PC-9 (cell line): ENCODE measurements at regions not wholly inside any gene's neighbourhood (a gene's known extent, or its start where the extent isn't known, plus 50 kb on each side); places are given as distances from the start of the nearest gene placed in this dataset.

Experiments
- EZH2 ChIP-seq: fragments of 200-600 bp; sonication (generic); IDR thresholded peaks from 2 replicates; pipeline ENCODE4 v1.8.0; 2017; ENCODE audit warnings: antibody characterized with exemption, low read depth
- TF ChIP-seq, protein P1 (sequence below): fragments of 200-600 bp; sonication (generic); conservative IDR thresholded peaks from 2 replicates; pipeline ENCODE4 v1.6.1; 2017; ENCODE audit warnings: mixed run types, antibody characterized with exemption, mild to moderate bottlenecking, moderate library complexity

DNA sequence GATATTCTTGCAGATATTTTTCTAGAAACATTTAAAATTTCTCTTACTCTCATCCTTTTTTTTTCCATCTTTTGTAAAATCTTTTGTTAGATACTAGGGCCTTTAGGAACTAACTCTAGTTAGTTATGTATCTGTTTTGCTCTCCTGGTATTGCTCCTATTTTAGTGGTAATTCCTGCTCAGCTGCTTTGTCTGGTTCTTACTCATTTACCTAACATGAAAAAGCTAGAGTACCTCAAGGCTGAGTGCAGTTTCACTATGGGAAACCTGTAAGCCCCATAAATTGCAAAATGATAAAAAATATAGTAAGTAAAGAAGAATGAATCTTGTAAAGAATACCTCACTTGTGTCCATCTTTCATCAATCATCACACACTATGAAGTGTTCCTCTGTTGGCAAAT, 1602.0 kb downstream of the GRIK2 start:
- TF ChIP-seq, protein P1, sequence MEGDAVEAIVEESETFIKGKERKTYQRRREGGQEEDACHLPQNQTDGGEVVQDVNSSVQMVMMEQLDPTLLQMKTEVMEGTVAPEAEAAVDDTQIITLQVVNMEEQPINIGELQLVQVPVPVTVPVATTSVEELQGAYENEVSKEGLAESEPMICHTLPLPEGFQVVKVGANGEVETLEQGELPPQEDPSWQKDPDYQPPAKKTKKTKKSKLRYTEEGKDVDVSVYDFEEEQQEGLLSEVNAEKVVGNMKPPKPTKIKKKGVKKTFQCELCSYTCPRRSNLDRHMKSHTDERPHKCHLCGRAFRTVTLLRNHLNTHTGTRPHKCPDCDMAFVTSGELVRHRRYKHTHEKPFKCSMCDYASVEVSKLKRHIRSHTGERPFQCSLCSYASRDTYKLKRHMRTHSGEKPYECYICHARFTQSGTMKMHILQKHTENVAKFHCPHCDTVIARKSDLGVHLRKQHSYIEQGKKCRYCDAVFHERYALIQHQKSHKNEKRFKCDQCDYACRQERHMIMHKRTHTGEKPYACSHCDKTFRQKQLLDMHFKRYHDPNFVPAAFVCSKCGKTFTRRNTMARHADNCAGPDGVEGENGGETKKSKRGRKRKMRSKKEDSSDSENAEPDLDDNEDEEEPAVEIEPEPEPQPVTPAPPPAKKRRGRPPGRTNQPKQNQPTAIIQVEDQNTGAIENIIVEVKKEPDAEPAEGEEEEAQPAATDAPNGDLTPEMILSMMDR: no peak
- TF ChIP-seq EZH2: no peak
